Sciatic nerve (tissue), 2 donors: ENCODE measurements at regions not wholly inside any gene's neighbourhood (a gene's known extent, or its start where the extent isn't known, plus 50 kb on each side); places are given as distances from the start of the nearest gene placed in this dataset.

Experiments
- ATAC-seq: fragments of 200-7000 bp; cut with Tn5 transposase; one replicate; pipeline ENCODE4 v1.9.1; 2020; ENCODE audit warnings: mild to moderate bottlenecking, moderate library complexity
- DNase-seq: peaks from one replicate; pipeline ENCODE4 v3.0.0-alpha.2; 2020; ENCODE audit warnings: low spot score
- intact Hi-C: fragments of 100-400 bp; cut with DNase I; formaldehyde crosslinking; loops from one replicate; pipeline ENCODE4 v1.14.2; 2022
- donor health status: DM: no; HTN: no; CAD: no.
- donor health status: DM: no; HTN: no; CAD: no.

DNA sequence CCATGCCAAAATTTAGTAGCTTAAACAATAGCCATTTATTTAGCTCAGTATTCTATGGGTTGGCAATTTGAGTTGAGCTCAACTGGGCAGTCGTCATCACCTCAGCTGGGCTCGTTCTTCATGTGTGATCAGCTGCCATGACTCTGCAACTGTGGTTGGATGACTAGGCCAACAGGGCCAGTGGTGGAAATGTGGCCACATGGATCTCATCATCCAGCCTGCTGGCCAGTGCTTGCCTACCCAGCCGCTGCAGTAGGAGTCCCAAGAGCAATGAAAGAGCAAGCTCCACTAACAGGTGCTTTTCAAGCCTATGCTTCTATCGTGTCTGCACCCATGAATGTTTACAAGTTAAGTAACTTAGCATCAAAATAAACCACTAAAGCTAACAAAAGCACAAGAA, 158.0 kb downstream of the ATPSCKMT start:
- DNase-seq (no peak), ATAC-seq (no peak)
- intact Hi-C loops, result no loop called here

DNA sequence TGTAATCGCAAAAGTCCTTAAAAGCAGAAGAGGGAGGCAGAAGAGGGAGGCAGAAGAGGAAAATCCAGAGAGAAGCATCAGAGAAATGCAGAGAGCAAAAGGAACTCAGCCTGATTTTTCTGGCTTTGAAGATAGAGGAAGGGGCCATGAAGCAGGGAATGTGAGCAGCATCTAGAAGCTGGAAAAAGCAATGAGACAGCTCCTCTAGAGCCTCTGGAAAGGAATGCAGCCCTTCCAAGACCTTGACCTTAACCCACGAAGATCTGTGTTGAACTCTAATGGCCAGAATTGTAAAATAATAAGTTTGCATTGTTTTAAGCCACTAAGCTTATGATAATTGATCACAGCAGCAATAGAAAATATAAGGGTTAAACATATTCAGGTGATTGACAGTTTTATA, 159.6 kb downstream of the ATPSCKMT start:
- DNase-seq (no peak), ATAC-seq (no peak)
- intact Hi-C loops, result no loop called here

DNA sequence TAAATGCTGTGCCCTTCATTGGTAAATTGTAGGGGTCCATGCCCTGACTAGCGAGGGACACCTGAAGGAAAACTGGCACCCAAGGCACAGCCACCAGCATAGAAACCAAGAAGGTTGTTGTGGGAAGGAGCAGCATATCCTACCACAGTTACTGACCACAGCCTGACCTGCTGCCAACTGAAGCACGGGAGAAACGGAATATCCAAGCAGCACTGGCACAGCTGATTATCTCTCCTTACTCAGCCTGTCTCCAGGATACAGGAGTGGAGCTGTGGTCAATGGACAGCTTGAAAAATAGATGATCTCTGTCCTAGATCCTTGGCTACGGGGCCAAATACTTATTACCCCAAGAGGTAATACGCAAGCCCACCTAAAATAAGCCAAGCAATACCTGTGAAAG, 164.5 kb downstream of the ATPSCKMT start:
- DNase-seq, result no peak
- intact Hi-C loops, result no loop called here
- no peak for ATAC-seq

GRCh38 chr5:10081584-10081983, 168.1 kb downstream of the ATPSCKMT start:
- no peak for ATAC-seq
- no peak for DNase-seq
- intact Hi-C loops, result no loop called here

- intact Hi-C loops, result no loop called here
- DNase-seq (no peak), ATAC-seq (peak; percentile 54)
Measured at GRCh38 chr5:10077791-10078545, 171.7 kb downstream of the ATPSCKMT start.

- no peak for DNase-seq
- ATAC-seq, result no peak
- intact Hi-C loops, result no loop called here
Measured at GRCh38 chr5:10073441-10074104, 176.1 kb downstream of the ATPSCKMT start.

DNA sequence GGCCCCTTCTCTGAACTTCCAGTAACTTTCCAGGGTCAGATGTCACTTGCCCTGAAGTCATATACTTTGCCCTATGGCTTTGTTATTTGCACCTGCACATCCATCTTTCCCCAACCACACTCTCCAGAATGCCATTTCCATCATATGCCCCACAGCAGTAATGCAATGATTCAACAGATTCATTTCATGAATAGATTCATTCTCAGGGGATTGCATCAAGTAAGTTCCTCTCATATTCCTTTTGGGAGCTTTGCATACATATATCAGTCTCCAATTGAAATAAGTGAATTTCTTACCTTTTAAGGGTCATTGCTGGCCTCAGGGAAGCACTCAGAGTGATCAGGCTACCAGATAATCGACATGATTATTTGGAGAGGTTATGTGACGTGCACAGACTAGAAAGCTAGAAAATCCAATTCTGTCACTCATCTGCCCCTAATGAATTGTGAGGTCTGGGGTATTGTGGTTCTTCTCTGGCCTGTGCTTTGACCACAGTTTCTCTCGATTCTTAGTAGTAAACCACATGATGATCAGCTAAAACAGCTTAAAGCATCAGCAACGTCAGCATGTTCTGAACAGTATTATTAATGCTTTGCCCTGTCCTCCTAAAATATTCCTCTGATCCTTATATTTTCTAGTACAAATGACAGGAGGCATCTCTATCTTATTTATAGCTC, 179.9 kb downstream of the ATPSCKMT start:
- DNase-seq (no peak), ATAC-seq (no peak)
- intact Hi-C loops, result no loop called here

GRCh38 chr5:10065428-10066000, 184.2 kb downstream of the ATPSCKMT start:
- no peak for ATAC-seq
- no peak for DNase-seq
- intact Hi-C loops, result no loop called here

DNA sequence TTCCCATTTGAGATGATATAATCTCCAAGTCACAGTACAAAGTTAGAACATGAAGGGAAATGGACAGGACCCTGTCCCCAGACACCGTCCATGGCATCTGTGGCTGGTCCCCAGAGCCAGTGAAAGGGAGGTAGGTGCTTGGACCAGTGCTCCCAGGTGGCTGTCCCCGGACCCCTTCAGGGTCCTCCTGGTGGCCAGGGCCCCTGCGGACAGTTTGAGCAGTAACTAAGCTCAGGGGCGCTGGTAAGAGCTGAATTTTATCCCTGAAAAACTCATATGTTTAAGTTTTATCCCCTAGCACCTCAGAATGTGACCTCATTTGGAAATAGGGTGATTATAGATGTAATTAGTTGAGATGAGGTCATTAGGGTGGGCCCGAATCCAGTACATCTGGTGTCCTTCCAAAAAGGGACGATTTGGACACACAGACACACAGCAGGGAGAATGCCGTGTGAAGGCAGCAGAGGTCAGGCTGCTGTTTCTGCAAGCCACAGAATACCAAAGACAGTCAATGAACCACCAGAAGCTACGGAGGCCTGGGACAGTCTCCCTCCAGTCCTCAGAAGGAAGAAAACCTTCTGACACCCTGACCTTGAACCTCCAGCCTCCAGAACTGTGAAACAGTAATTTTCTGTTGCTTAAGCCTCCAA, 185.0 kb downstream of the ATPSCKMT start:
- ATAC-seq (peak; percentile 46), DNase-seq (no peak)
- intact Hi-C loops, result no loop called here

DNA sequence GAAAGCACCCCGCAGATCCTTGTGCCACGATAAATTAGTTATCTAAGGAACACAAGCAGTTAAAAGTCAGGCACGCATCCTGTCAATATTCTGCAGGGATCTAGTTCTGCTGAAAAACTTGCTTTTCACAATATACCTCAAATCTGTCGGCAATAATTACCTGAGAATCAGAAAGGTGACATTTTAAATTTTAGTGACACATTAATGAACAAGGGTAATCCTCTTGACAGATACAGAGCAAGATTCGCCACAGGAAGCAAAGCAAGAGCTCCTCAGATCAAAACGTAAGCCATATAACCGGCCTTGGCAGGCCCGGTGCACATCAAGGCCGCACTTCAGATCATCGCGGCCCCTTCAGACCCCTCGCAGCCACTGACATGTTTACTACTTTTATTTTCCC, 185.7 kb downstream of the ATPSCKMT start:
- intact Hi-C loops, result no loop called here
- no peak for ATAC-seq
- no peak for DNase-seq

GRCh38 chr5:10059980-10060379, 189.7 kb downstream of the ATPSCKMT start:
- DNase-seq, result no peak
- intact Hi-C loops, result no loop called here
- no peak for ATAC-seq

- intact Hi-C loops, result no loop called here
Measured at GRCh38 chr5:10059556-10059955, 190.1 kb downstream of the ATPSCKMT start.

DNA sequence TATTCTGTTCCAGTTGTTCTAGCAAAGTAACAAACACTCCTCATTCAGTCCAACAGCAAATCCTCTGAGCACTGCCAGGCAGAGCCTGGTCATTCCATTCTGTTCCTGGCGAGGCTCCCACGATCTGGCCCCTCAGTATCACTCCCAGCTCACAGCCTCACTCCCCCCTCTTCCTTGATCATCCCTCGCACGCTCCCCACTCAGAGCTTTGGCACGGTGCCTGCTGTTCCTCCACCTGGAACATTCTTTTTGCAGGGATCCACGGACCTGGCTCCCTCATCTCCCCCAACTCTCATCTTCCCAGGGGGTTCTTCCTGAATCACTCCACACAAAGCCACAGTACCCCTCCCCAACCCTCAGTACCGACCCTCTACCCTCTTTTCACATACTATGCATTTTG, 192.3 kb downstream of the ATPSCKMT start:
- ATAC-seq (no peak), DNase-seq (no peak)
- intact Hi-C loops, result no loop called here

More at GRCh38 chr5:10059556-10059955, 190.1 kb downstream of the ATPSCKMT start:
- no peak for DNase-seq
- no peak for ATAC-seq

DNA sequence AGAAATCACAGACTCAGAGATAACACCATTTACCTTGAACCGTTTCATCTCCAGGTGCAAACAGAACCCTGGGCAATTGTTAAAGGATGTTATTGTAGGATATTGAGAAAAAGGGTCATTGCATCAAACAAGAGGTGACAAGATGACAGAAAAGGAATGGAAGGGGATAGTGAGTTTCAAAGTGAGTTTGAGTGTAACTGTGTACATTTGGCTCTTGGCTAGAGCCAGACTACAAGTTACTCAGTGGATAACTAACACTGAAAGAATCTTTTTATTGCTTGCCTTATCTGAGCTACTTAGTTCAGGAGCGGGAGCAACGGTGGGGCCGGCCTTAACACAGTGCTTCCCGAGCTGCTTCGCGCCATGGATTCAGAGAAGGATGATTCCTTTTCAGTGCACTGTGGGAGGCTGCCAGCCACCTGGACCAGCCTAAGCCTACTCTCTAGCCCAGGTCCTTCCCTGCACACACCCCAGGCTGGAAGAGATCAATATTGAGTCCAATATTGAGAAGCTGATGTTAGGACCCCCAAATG, 193.4 kb downstream of the ATPSCKMT start:
- ATAC-seq (no peak), DNase-seq (no peak)
- intact Hi-C loops, result no loop called here

GRCh38 chr5:10049858-10050455, 199.7 kb downstream of the ATPSCKMT start:
- intact Hi-C loops, result no loop called here
- DNase-seq, result no peak

GRCh38 chr5:10046676-10047075, 203.0 kb downstream of the ATPSCKMT start:
- no peak for DNase-seq
- no peak for ATAC-seq
- intact Hi-C loops, result no loop called here

More at GRCh38 chr5:10049858-10050455, 199.7 kb downstream of the ATPSCKMT start:
- ATAC-seq, result no peak

- intact Hi-C loops, result no loop called here
- DNase-seq, result no peak
- ATAC-seq, result no peak
Measured at GRCh38 chr5:10045376-10045775, 204.3 kb downstream of the ATPSCKMT start.

DNA sequence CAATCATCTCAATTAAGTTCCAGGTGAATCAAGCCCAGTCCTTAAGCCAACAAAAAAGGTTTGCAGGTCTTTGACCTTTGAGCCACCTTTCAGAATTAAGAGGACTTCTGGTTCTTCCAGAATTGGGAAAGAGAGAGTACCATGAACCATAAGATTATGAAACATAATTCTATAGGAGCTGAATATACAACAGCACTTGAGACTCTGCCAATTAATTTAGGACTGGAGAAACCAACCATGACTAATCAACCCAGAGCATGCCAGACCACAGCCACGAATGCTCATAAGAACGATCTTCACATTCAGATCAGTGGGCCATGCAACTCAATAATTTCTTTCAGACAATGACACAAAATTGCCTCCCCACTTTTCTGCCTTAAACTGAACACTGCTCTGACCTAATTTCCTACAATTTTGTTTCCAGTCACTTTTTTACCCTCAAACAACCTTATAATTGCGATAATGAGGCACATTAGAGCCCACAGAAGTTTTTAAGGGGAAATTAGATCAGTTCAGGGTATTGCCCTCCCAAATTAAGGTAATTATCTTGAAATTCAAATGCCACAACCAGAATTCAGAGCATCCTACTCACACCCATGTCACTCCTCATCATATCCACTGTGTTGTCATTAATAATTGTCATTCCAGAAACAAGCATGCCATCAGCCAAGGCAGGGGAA, 213.4 kb downstream of the ATPSCKMT start:
- no peak for DNase-seq
- ATAC-seq, result no peak
- intact Hi-C loops, result no loop called here
